GM18498 (cell line): ENCODE measurements at regions not wholly inside any gene's neighbourhood (a gene's known extent, or its start where the extent isn't known, plus 50 kb on each side); places are given as distances from the start of the nearest gene placed in this dataset.
"Not testable (repeated sequence)": the region's sequence is repeated elsewhere in the genome, so short reads cannot be mapped to it uniquely, and the experiment has no call there.

Experiments used
- ATAC-seq: cut with Tn5 transposase; IDR thresholded peaks from one replicate; pipeline ENCODE4 v1.9.1; 2021; ENCODE audit warnings: mild to moderate bottlenecking, moderate library complexity; ENCODE audit not compliant: unreplicated experiment

DNA sequence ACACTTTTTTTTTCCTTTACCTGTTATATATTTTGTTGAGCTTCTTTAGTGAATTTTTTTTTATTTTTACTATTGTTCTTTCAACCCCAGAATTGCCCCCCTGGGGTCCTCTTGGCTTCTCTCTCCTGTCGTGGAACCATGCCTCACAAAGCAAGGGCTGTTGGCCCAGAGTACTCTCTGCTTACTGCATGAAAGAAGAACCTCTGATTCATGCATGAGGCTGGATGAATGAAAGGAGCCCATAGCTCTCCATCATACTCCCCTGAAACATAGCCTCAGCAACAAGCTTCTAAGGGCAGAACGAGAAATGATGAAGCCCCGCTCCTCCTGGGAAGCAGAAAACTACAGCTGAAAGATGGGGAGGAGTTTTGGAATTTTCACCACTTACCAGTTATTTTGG is 1441.0 kb downstream of the BRINP3 start:
- no peak for ATAC-seq

DNA sequence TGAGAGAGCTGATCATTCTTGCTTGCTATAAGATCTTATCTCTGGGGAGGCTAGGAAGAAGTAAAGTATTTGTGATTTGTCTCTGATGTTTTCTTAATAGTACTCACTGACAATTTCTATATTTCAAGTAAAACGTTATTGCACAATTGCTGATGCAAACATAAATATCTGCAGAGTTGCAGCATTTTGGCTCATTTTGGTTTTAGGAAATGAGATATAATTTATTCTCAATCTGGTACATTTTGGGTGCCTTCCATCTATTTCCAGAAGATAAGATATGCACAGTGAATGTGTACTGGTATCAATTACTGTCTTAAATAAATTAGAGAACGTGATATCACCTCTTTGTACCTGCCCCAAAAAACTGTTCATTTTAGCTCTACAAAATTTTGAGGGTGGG is 1431.5 kb downstream of the BRINP3 start:
- ATAC-seq: no peak

DNA sequence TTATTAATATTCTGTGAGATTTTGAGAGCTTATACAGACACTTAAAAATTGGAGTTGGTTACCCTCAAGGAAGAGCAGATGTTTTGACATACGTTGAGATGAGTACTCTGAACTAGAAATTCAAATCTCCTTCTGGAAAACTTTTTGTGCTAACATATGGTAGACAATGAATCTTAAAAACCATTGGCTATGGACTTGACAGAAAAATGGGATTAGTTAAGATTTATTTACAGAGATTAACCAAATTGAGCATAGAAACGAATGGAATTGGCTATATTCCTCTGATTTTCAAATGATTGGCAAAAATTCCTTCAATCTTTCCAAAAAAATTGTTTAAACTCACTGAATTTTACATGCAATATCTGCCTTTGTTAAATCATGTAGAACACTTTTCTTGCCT is 1392.9 kb downstream of the BRINP3 start:
- ATAC-seq: no peak

DNA sequence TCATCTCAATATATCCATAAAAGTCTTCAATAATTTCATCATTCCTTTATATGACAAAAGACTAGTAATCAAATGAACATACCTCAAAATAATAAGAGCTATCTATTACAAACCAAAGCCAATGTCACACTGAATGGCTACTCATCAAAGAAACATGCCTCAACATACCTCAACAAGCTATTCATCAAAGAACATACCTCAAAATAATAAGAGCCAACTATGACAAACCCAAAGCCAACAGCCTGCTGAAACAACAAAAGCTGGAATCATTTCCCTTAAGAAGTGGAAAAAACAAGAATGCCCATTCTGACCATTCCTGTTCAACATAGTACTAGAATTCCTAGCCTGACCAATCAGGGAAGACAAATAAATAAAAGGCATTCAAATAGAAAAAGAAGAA is 1373.7 kb downstream of the BRINP3 start:
- ATAC-seq: no peak

DNA sequence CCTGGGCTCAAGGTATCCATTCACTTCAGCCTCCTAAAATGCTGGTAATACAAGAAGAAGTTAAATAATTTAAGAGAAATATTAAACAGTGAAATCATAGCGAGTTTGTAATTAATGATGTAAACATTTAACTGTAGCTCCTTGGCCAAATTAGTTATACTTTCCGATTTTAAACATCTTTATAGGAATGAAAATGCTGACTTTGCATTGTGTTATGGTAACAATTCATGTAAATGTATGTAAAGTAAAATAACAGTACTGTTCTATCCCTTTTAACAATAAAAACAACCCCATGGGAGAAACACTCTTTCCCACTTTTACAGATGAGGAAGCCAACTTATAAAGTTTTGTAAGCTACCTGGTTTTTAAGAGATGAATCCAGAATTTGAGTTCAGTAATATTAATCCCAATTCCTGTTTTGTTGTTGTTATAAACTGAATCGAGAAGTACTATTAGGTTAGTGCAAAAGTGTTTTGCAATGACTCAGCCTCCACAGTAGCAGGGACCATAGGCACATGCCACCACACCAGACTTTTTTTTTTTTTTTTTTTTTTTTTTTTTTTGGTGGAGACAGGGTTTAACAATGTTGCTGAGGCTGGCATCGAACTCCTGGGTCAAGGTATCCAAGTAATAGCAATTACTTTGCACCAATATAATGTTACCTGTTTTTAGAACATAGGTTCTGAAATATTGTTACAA is 1360.4 kb downstream of the BRINP3 start:
- no peak for ATAC-seq

DNA sequence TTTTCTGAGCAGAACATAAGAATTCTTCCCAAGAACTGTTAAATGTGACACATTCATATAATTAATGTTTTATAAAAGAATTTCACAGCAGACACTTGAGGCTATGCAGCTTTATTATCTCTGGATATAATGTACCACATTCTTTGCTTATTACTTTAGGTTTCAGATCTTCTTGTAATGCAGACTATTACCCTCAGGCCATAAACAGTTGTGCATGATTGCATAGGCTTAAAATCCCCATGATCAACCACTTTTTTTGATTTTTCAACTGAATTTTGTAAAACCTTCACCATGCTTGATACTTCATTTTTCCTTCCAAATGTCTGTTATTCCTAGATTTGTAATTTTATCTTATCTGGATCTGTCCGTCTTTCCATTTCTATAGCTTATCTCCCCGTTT is 1355.7 kb downstream of the BRINP3 start:
- no peak for ATAC-seq

DNA sequence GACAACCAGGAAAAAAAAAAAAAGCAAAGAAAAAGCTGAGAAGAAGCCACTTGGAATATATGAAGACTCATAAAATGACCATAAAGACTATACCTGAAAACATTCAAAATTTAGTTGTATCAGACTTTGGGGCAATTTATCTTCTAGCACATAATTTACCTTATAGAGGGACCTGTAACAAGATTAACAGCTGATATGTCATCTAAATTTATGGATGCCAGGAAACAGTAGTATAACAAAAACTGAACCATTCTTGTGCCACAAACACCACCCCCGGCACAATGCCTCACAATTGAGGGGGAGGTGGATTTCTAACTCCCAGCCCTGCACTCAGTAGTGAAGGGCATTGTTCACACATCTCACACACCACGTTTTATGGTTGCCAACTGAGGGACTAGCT is 1352.0 kb downstream of the BRINP3 start:
- no peak for ATAC-seq

DNA sequence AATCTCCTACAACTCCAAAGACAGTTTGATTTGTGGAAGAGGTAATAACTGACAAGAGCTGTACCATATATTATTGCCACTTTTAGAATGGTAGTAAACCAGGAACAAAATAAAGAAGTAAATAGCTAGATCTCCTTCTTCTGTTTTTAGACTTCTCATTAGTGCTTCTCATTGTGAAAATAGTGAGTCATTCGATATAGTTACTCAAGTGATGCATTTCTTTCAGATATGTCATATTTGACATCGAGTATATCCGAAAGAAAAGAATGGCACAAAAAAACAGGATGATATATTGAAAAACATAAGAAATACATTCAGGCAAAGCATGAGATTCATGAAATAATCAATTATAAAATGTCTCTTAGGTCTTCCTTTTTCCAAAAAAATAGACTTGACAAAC is 1346.1 kb downstream of the BRINP3 start:
- no peak for ATAC-seq

DNA sequence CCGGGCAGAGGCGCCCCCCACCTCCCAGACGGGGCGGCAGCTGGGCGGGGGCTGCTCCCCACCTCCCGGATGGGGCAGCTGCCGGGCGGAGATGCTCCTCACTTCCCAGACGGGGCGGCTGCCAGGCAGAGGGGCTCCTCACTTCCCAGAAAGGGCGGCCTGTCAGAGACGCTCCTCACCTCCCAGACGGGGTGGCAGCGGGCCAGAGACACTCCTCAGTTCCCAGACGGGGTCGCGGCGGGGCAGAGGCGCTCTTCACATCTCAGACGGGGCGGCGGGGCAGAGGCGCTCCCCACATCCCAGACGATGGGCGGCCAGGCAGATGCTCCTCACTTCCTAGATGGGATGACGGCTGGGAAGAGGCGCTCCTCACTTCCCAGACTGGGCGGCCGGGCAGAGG is 1337.9 kb downstream of the BRINP3 start:
- not testable (repeated sequence) for ATAC-seq

DNA sequence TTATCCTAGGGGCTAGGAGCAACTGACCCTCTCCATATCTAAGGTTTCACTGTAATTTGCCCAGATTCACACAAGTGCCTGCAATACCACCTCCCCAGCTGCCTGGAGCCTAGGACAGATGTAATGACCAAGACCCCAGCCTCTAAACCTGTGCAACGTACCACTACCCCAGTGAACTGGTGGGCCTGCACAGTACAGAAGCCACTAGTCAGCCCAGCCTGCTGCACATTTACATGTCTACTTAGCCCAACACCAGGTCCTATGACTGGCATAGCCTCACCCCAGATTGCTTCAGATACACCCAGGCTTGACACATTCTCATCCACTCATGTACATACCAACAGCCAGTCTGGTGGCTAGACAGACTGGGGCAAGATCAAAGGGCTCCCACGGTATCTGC is 1336.6 kb downstream of the BRINP3 start:
- ATAC-seq: no peak

DNA sequence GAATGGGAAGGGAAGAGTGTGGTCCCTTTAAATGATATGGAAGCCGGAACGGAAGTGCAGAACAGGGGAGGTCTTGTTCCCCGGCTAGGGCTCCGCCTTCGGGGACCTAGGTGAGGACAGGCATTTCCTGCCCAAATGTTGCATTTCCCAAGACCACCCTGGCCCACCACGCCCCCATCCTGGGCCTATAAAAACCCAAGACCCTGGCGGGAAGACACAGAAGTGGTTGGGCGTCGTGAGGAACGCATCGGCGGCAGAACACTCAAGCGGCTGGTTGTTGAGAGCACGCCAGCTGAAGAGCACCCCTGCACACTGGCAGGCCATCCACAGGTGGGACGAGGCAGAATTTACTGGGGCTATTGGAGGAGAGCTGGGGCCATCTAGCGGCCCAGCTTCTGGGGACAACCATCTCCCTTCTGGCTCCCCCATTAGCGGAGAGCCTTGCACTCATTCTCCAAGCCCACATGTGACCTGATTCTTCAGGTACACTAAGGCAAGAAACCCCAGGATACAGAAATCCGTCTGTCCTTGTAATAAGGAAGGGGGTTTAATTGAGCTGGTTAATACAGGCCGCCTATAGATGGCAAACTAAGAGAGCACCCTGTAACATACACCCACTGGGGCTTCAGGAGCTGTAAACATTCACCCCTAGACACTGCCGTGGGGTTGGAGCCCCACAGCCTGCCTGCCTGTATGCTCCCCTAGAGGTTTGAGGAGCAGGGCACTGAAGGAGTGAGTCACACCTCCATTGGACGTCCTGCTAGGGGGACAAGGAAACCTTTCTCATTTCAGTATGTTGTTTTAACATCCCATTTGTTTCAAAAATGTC is 1327.9 kb downstream of the BRINP3 start:
- no peak for ATAC-seq

DNA sequence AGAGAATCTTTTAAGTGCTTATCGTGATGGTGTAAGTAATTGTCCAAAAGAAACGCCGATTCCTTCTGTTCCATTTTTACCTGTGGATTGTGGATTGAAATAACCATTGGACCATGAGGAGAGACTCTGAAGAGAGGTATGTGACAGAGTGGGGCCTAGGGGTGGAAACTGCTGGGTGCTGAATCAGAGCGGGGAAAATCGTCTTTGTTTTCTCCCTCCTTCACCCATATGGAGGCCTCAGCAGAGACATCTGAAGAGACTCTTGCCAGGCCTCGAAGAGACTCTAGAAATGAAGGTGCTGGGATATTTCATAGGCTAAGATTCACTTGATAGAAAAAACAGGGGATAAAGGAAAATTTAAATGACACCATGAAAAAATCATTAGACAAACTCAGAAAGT is 1327.0 kb downstream of the BRINP3 start:
- ATAC-seq: no peak

DNA sequence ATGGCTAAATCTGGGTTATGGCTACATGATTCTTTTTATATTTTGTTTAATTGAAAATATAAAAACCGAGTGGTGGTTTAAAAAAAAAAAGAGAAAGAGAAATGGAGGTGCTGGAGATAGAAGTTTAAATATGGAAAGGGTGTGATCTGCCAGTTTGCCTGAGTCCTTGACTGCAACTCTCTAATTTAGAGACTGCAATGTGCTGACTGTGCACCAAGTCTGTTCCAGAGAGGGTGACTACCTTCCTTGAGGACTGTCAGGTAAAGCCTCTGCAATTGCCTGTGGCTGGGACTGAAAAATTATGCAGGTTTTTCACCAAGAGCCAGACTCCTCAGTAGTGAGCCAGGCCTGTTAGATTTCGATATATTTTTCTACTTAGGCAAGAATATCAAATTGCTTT is 1326.3 kb downstream of the BRINP3 start:
- no peak for ATAC-seq

DNA sequence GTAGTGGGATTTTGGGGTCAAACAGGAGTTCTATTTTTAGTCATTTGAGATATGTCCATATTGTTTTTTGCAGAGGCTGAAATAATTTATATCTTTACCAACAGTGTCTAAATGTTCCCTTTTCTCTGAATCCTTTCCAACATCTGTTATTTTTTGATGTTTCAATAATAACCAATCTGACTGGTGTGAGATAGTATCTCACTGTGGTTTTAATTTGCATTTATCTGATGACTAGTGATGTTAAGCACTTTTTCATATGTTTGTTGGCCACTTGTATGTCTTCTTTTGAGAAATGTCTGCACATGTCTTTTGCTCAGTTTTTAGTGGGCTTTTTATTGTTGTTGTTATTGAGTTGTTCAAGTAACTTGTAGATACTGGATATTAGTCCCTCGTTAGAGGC is 1325.0 kb downstream of the BRINP3 start:
- ATAC-seq: no peak

DNA sequence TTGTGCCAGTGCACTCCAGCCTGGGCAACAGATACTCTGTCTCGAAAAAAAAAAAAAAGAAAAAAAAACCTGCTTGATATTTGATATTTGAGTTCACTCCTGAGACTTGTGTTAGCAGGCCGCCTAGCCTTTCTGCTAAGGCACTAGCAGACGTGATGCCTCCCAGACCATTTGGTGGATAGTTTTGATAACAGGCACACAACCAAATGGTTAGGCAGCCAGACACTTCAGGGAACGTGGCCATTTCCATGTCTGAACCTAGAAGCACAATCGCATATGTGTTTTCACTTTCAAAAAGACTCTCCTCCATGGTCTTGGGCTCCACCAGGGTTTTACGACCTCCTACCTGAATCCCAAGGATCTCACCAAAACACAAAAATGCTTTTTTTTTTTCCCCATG is 1319.5 kb downstream of the BRINP3 start:
- ATAC-seq: no peak

DNA sequence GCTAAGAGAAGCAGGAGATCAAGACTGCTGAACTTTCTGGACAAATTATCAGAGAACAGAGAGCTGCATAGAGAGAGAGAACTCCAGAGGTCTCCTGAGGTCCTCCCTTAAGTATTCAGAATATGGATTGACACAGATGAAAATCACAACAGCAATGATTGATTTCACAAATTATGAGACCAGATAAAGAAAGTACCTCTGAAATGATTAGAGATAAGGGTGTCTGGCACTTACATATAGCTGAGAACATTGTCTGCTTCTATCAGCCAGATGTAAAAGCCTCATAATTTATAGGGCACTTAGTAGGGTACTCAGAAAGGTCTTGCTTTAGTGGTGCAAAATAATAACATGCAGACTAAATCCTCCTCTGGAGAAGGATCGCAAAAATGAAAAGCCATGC is 1301.8 kb downstream of the BRINP3 start:
- no peak for ATAC-seq

DNA sequence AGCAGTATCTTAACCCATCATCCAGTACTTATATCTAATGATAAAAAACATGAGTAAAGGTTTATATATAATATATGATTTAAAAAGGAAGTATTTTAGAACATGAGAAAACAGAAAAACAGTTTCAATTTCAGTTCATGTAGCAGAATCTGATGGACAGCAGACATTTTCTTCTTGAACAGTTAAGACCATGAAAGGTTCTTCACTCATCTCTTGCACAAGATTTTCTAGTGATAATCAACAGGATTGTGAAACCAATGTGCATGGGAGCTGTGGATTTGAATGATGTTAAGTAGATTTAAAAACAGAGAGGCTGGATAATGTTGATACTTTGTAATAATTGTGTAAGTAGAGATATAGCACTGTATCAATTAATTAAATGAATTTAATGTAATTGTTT is 1297.6 kb downstream of the BRINP3 start:
- no peak for ATAC-seq

DNA sequence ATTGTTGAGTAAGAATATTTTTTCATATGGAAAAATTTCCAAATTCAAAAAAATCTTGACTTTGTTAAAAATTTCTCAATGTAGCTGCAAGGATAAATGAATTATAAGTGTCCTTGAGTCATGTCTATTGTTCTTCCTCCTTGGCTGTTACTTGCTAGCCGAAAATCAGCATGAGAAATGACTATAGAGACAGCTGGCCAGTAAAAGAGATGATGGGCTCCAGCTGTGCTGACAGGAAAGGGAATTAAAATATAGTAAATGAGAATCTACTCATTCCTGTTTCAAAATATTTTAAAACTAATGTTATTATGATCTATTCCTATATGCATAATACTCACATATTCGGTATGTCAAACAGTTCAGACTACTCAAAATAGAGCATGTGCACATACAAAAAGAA is 1292.6 kb downstream of the BRINP3 start:
- no peak for ATAC-seq

DNA sequence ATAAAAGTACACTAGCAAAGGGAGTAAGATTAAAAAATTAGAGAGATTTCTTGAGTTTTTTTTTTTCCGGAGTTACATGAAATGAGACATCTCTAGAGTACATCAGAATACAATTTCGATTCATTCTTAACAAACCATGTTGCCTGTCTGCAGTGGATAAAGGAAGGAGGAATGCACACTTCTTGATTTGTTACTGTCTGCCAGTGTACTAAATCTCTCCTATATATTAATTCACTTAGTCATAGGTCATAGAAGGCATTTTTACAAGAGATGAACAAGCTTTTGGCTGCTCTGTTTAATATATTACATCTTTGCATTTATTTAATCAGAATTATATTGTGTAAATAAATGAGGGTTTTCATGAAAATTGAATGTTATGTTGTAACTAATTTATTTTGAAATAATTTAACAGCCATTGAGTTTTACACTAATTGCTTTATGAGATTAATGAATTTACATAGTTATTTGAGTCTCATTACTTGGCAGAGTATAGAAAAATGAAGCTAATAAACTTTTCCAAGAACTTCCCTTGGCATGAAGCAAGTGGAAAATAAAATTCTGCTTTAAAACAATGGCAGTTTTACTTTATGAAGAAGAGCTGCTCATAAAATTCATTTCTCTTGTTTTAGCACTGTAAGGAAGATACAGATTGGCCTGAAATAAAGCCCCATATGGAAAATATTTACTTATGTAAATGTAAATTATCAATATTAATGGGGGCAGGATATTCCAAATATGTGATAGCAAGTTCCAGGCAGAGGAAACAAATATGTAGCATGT is 1284.7 kb downstream of the BRINP3 start:
- no peak for ATAC-seq

DNA sequence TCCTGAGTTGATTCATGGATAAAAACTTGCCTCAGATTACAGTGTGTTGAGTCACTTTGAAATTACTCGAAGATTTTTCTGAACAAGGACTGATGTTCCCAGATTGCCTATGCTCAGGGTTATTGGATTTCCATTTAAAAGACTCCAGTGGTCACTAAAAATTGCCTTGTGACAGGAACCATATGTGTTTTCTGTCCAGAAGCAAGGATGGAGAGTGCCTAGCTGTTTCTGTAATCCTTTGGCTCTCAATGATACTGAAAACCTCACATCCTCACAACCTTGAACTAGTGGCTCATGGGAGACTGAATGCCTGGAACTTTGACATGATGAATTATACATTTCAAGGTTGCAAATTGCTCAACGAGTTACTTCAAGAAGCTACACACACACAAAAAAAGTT is 1271.8 kb downstream of the BRINP3 start:
- ATAC-seq: no peak

DNA sequence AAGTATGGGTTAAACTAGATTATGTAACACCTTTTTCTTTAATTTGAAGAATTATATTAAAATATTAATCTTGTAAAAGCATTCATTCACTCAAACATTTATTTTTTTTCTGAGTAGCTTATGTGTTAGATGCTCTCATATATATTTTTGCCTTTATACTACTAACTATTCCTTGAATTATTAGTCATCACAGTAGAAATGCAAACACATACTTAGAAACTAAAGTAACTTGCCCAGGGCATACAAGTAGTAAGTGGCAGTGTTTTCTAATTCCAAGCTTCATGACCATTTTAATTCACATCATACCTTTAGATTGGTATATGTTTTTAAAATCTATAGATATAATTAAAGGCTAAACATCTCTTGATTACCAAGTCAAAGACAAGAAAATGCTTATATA is 1271.0 kb downstream of the BRINP3 start:
- ATAC-seq: no peak

DNA sequence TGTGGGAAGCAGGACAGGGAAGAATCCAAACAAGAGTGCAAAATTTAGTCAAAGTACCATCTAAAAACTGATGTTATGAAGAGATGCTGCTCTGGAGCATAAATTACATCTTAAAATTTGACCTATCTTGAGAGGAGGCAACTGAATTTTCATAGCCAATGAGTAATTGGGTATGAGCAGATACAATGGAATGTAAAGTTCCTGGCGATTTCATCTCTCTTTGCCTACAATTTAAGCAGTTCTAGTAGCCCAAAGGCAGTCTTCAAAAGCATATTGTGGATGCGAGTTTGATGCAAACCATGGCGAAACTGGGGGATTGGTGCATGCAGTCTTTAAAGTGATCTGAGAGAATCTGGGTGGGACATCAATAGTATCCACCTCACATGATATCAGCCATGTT is 1265.9 kb downstream of the BRINP3 start:
- no peak for ATAC-seq
